Epithelial cell of esophagus (primary cell): ENCODE measurements at regions not wholly inside any gene's neighbourhood (a gene's known extent, or its start where the extent isn't known, plus 50 kb on each side); places are given as distances from the start of the nearest gene placed in this dataset.

Experiments
- DNase-seq: peaks from one replicate; pipeline ENCODE4 v3.0.0; 2010; ENCODE audit warnings: low read depth
- H3K4me3 ChIP-seq: 2 replicates; pipeline ENCODE4 v1.5.1; 2011; ENCODE audit warnings: mild to moderate bottlenecking, low read length, control low read depth
- CTCF ChIP-seq: IDR thresholded peaks from 2 replicates; pipeline ENCODE4 v1.5.1; 2011; ENCODE audit warnings: low read depth, mild to moderate bottlenecking, low read length, control low read depth, inconsistent platforms; ENCODE audit not compliant: insufficient read depth; ENCODE audit errors: missing control alignments

- no peak overlapping the region for H3K4me3 ChIP-seq
- DNase-seq, result no peak
- TF ChIP-seq CTCF, result no peak
These were observed 70.6 kb downstream of the SMPDL3A start for GRCh38 chr6:122859676-122860075.

- DNase-seq, result no peak
- H3K4me3 ChIP-seq, result no peak overlapping the region
- no peak for TF ChIP-seq CTCF
These were observed 72.5 kb downstream of the SMPDL3A start for GRCh38 chr6:122861594-122861993.

GRCh38 chr6:122868137-122868536 is 79.1 kb downstream of the SMPDL3A start:
- no peak for DNase-seq
- no peak for TF ChIP-seq CTCF
- no peak overlapping the region for H3K4me3 ChIP-seq

- peak; percentile 77 for DNase-seq
- no peak overlapping the region for H3K4me3 ChIP-seq
- peak; percentile 89 for TF ChIP-seq CTCF
These were observed 80.5 kb downstream of the SMPDL3A start for GRCh38 chr6:122869437-122870024.

GRCh38 chr6:122871079-122871478 is 82.0 kb downstream of the SMPDL3A start:
- TF ChIP-seq CTCF, result no peak
- H3K4me3 ChIP-seq, result no peak overlapping the region
- DNase-seq, result no peak

GRCh38 chr6:122872311-122872710 is 83.3 kb downstream of the SMPDL3A start:
- DNase-seq, result no peak
- no peak for TF ChIP-seq CTCF
- no peak overlapping the region for H3K4me3 ChIP-seq

GRCh38 chr6:122877302-122877701 is 88.2 kb downstream of the SMPDL3A start:
- no peak overlapping the region for H3K4me3 ChIP-seq
- no peak for TF ChIP-seq CTCF
- DNase-seq, result no peak
